PC-3 (cell line): ENCODE measurements at regions not wholly inside any gene's neighbourhood (a gene's known extent, or its start where the extent isn't known, plus 50 kb on each side); places are given as distances from the start of the nearest gene placed in this dataset.

ENCODE experiments used
- ATAC-seq: fragments of 200-7000 bp; cut with Tn5 transposase; 2 replicates; pipeline ENCODE4 v1.9.1; 2020; ENCODE audit warnings: mild to moderate bottlenecking, moderate library complexity
- BruUV-seq: library from RNA; stranded (reverse); fragments of 400-500 nt; replicated peaks from 2 replicates; lab custom pipeline; 2021; lab: Mats Ljungman, UMichigan
- CTCF ChIA-PET: fragments of 300-600 bp; sonication (Branson Sonifier 250); formaldehyde crosslinking; loops from one replicate; lab custom pipeline; 2022; ENCODE audit warnings: antibody characterized with exemption; lab: Charles Lee
- POLR2A ChIA-PET: fragments of 300-600 bp; sonication (Branson Sonifier 250); formaldehyde crosslinking; loops from one replicate; lab custom pipeline; 2022; ENCODE audit warnings: antibody characterized with exemption; ENCODE audit not compliant: unreplicated experiment; lab: Charles Lee
- DNase-seq: peaks from one replicate; pipeline ENCODE4 v3.0.0-alpha.2; 2015
- H2AFZ ChIP-seq: fragments of 300-600 bp; sonication (generic); 2 replicates; pipeline ENCODE4 v1.6.0; 2016; ENCODE audit warnings: antibody characterized with exemption, low read length
- H3F3A ChIP-seq: fragments of 300-600 bp; sonication (generic); one replicate; pipeline ENCODE4 v1.6.0; 2017; ENCODE audit warnings: antibody characterized with exemption, low read length, control low read depth, mild to moderate bottlenecking; ENCODE audit not compliant: unreplicated experiment
- H3K27ac ChIP-seq: fragments of 300-600 bp; sonication (generic); 2 replicates; pipeline ENCODE4 v1.5.1; 2016; ENCODE audit warnings: mild to moderate bottlenecking, low read length
- H3K27me3 ChIP-seq: fragments of 300-600 bp; sonication (generic); 2 replicates; pipeline ENCODE4 v1.6.1; 2016; ENCODE audit warnings: low read length, mixed read lengths
- H3K36me3 ChIP-seq: fragments of 300-600 bp; sonication (generic); 2 replicates; pipeline ENCODE4 v1.6.1; 2016; ENCODE audit warnings: low read depth, mixed run types, low read length, mixed read lengths
- H3K4me1 ChIP-seq: fragments of 300-600 bp; sonication (generic); 2 replicates; pipeline ENCODE4 v1.5.1; 2016; ENCODE audit warnings: low read length; ENCODE audit not compliant: insufficient read depth
- H3K4me2 ChIP-seq: fragments of 300-600 bp; sonication (generic); 2 replicates; pipeline ENCODE4 v1.6.0; 2016; ENCODE audit warnings: low read length
- H3K4me3 ChIP-seq: fragments of 300-600 bp; sonication (generic); 2 replicates; pipeline ENCODE4 v1.5.1; 2016; ENCODE audit warnings: mild to moderate bottlenecking, low read length, mixed read lengths
- H3K79me2 ChIP-seq: fragments of 300-600 bp; sonication (generic); 2 replicates; pipeline ENCODE4 v1.6.1; 2017; ENCODE audit warnings: low read length, mixed read lengths
- H3K9ac ChIP-seq: fragments of 300-600 bp; sonication (generic); 2 replicates; pipeline ENCODE4 v1.6.0; 2016; ENCODE audit warnings: mild to moderate bottlenecking, low read length
- H3K9me2 ChIP-seq: fragments of 300-600 bp; sonication (generic); replicated peaks from 2 replicates; pipeline ENCODE4 v1.6.1; 2016; ENCODE audit warnings: mixed run types, low read length, mixed read lengths
- H3K9me3 ChIP-seq: fragments of 300-600 bp; sonication (generic); 2 replicates; pipeline ENCODE4 v1.6.1; 2016; ENCODE audit warnings: low read length, mixed read lengths
- H4K20me1 ChIP-seq: fragments of 300-600 bp; sonication (generic); 2 replicates; pipeline ENCODE4 v1.6.1; 2016; ENCODE audit warnings: low read length, mixed read lengths
- EZH2 ChIP-seq: fragments of 300-600 bp; sonication (generic); IDR thresholded peaks from one replicate; pipeline ENCODE4 v1.6.1; 2017; ENCODE audit warnings: antibody characterized with exemption, mild to moderate bottlenecking, low read length; ENCODE audit not compliant: unreplicated experiment
- EZH2phosphoT487 ChIP-seq: fragments of 300-600 bp; sonication (generic); IDR thresholded peaks from 2 replicates; pipeline ENCODE4 v1.6.1; 2018; ENCODE audit warnings: mild to moderate bottlenecking, antibody characterized with exemption, low read length, borderline replicate concordance
- intact Hi-C: fragments of 100-400 bp; cut with micrococcal nuclease; formaldehyde crosslinking; loops from 2 replicates; pipeline ENCODE4 v1.9.0; 2023
- TF ChIP-seq, protein P1 (sequence below): fragments of 300-600 bp; sonication (generic); conservative IDR thresholded peaks from 2 replicates; pipeline ENCODE4 v1.5.1; 2017; ENCODE audit warnings: antibody characterized with exemption, low read depth, mild to moderate bottlenecking, low read length

DNA sequence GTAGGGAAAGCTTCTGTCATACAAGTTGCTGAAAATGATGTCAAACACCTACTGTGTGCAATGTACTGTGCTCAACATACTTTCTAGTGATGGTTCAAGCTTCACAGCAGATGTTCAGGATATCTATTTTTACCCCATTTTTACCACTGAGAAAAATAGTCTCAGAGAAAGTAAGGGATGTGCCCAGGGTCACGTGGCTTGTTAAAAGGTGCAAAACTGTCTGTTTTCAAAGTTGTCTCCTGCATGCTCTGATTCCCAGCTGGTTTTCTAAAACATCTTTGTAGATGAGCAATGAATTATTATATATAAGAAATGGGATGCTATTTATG lies 145.5 kb upstream of the LHCGR start:
- no peaks in the 10 kb centered on the region for H3K36me3 ChIP-seq
- H3K9ac ChIP-seq, result no peak overlapping the region
- no peak overlapping the region for H2AFZ ChIP-seq
- ChIA-PET CTCF (no interaction called here), POLR2A (no interaction called here)
- BruUV-seq, result no TSS peak
- no peaks in the 10 kb centered on the region for H4K20me1 ChIP-seq
- H3K27ac ChIP-seq, result no peak overlapping the region
- H3K79me2 ChIP-seq, result no peaks in the 10 kb centered on the region
- no peak overlapping the region for H3K4me2 ChIP-seq
- TF ChIP-seq EZH2phosphoT487 (no peak), EZH2 (no peak)
- TF ChIP-seq, protein P1, sequence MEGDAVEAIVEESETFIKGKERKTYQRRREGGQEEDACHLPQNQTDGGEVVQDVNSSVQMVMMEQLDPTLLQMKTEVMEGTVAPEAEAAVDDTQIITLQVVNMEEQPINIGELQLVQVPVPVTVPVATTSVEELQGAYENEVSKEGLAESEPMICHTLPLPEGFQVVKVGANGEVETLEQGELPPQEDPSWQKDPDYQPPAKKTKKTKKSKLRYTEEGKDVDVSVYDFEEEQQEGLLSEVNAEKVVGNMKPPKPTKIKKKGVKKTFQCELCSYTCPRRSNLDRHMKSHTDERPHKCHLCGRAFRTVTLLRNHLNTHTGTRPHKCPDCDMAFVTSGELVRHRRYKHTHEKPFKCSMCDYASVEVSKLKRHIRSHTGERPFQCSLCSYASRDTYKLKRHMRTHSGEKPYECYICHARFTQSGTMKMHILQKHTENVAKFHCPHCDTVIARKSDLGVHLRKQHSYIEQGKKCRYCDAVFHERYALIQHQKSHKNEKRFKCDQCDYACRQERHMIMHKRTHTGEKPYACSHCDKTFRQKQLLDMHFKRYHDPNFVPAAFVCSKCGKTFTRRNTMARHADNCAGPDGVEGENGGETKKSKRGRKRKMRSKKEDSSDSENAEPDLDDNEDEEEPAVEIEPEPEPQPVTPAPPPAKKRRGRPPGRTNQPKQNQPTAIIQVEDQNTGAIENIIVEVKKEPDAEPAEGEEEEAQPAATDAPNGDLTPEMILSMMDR, result no peak
- ATAC-seq (no peak), DNase-seq (no peak)
- no peaks in the 10 kb centered on the region for H3K9me3 ChIP-seq
- no peak overlapping the region for H3K4me3 ChIP-seq
- no peaks in the 10 kb centered on the region for H3K27me3 ChIP-seq
- no peaks in the 10 kb centered on the region for H3K4me1 ChIP-seq
- intact Hi-C loops, result no loop called here
- no peaks in the 10 kb centered on the region for H3F3A ChIP-seq
- no peaks in the 10 kb centered on the region for H3K9me2 ChIP-seq

DNA sequence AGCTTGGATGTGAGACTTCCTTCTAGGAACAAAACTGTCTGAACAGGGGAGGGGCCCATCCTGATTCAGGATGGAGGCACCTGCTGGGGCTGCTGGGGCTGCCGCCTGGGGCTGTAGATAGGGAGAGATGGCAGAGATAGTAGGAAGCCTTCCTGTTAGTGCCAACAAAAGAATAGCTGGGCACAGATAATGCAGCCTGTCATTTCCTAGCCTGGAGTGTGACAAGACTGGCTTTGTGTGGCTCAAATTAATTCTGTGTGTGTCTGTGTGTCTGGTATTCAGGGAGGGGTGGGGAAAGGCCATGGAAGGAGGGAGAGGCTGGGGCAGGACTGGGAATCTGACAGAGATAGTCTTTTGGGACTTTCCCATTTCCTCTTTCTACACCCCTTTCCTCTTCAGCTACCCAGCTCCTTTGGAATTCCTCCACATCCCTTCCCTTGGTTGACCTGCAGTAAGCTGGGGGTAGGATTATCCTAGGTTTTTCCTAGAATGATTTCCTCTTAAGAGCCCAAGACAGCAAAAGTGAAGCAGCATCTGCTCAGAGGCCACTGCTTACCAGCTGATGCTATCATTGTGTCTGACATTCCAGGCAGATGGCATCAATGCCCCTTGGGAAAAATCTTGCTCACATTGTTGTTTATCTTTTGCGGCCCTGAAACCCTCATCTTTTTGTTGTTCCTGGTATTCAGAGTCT lies 144.9 kb upstream of the LHCGR start:
- H3K27ac ChIP-seq, result no peak overlapping the region
- no peaks in the 10 kb centered on the region for H3K9me3 ChIP-seq
- ATAC-seq, result no peak
- no peak for DNase-seq
- ChIA-PET CTCF (no interaction called here), POLR2A (no interaction called here)
- no peak overlapping the region for H3K9ac ChIP-seq
- H3K4me1 ChIP-seq, result no peaks in the 10 kb centered on the region
- H3K79me2 ChIP-seq, result no peaks in the 10 kb centered on the region
- H3K4me3 ChIP-seq, result no peak overlapping the region
- H4K20me1 ChIP-seq, result no peaks in the 10 kb centered on the region
- no peak overlapping the region for H2AFZ ChIP-seq
- H3K4me2 ChIP-seq, result no peak overlapping the region
- no peaks in the 10 kb centered on the region for H3K27me3 ChIP-seq
- intact Hi-C loops, result no loop called here
- H3F3A ChIP-seq, result no peaks in the 10 kb centered on the region
- no TSS peak for BruUV-seq
- no peaks in the 10 kb centered on the region for H3K36me3 ChIP-seq
- TF ChIP-seq, protein P1, result no peak
- TF ChIP-seq EZH2phosphoT487 (no peak), EZH2 (no peak)
- no peaks in the 10 kb centered on the region for H3K9me2 ChIP-seq

DNA sequence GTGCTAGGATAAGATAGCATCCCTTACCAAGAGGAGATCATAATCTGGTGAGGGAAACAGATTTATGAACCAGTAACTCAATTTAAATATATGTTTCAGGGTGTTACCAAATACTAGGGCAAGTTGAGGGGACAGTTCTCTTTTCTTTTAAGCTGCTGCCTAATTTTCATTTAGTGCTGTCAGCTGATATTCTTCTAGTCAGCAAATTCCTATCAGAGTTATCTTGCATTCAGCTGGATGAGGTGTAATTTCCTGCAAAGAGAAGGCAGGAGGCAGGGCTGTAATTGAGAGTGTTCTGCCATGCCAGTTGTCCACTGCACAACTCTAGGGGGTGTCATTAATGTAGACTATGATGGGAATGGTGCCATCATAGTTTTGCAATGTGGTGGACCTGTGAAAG lies 141.3 kb upstream of the LHCGR start:
- H3K79me2 ChIP-seq, result no peaks in the 10 kb centered on the region
- ATAC-seq, result no peak
- H3K4me2 ChIP-seq, result no peak overlapping the region
- no peak overlapping the region for H3K4me3 ChIP-seq
- H3K27me3 ChIP-seq, result no peaks in the 10 kb centered on the region
- no peak overlapping the region for H2AFZ ChIP-seq
- no peaks in the 10 kb centered on the region for H3F3A ChIP-seq
- no peak overlapping the region for H3K9ac ChIP-seq
- no TSS peak for BruUV-seq
- CTCF ChIA-PET, result no interaction called here
- H3K27ac ChIP-seq, result no peak overlapping the region
- no peaks in the 10 kb centered on the region for H3K9me2 ChIP-seq
- no peak for DNase-seq
- no peaks in the 10 kb centered on the region for H3K4me1 ChIP-seq
- POLR2A ChIA-PET, result no interaction called here
- H3K36me3 ChIP-seq, result no peaks in the 10 kb centered on the region
- no peaks in the 10 kb centered on the region for H3K9me3 ChIP-seq
- intact Hi-C loops, result no loop called here
- TF ChIP-seq EZH2, result no peak
- TF ChIP-seq EZH2phosphoT487, result no peak
- TF ChIP-seq, protein P1, result no peak
- no peaks in the 10 kb centered on the region for H4K20me1 ChIP-seq
